Sigmoid colon (tissue), 4 donors: ENCODE measurements at regions not wholly inside any gene's neighbourhood (a gene's known extent, or its start where the extent isn't known, plus 50 kb on each side); places are given as distances from the start of the nearest gene placed in this dataset.

ENCODE experiments used
- EP300 ChIP-seq, 4 donors: sonication (generic); formaldehyde crosslinking; IDR thresholded peaks; one replicate each; pipeline ENCODE4 v1.6.1; 2017; ENCODE audit warnings: antibody characterized with exemption in 4 of 4
- POLR2A ChIP-seq, 2 donors: fragments of 450-650 bp; IDR thresholded peaks; one replicate each; pipeline ENCODE4 v1.6.1; 2016; ENCODE audit warnings: antibody characterized with exemption in 2 of 2, mild to moderate bottlenecking in 2 of 2, moderate library complexity in 2 of 2
- POLR2AphosphoS5 ChIP-seq, 4 donors: sonication (generic); formaldehyde crosslinking; IDR thresholded peaks; one replicate each; pipeline ENCODE4 v1.6.1; 2017; ENCODE audit warnings: antibody characterized with exemption in 4 of 4
- TF ChIP-seq, protein P1 (sequence below), 4 experiments: fragments of 450-650 bp in 3 of 4; fragments of 200-600 bp in 1 of 4; IDR thresholded peaks; one replicate each; pipeline ENCODE4 v1.5.1; 2016 to 2019; ENCODE audit warnings: antibody characterized with exemption in 4 of 4, mild to moderate bottlenecking in 3 of 4, moderate library complexity in 2 of 4

DNA sequence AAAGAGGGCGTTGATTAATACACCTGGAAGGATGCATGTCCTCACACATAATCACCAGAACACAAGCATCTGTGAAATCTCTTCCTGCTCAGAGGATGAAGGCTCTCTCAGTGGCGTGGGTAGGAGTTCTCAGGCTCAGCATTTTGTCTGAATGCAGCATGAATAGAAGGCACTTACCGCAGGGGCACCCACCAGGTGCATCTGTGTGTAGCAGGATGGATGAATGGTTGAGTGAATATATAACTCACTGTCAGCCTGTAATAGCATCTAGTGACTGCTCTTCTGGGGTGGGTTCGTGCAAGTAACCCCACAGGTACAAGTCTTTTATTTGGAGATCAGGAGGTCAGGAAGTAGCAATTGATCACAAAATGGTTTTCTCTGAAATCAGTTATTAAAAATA lies 143.0 kb downstream of the SQOR start:
- TF ChIP-seq, protein P1, sequence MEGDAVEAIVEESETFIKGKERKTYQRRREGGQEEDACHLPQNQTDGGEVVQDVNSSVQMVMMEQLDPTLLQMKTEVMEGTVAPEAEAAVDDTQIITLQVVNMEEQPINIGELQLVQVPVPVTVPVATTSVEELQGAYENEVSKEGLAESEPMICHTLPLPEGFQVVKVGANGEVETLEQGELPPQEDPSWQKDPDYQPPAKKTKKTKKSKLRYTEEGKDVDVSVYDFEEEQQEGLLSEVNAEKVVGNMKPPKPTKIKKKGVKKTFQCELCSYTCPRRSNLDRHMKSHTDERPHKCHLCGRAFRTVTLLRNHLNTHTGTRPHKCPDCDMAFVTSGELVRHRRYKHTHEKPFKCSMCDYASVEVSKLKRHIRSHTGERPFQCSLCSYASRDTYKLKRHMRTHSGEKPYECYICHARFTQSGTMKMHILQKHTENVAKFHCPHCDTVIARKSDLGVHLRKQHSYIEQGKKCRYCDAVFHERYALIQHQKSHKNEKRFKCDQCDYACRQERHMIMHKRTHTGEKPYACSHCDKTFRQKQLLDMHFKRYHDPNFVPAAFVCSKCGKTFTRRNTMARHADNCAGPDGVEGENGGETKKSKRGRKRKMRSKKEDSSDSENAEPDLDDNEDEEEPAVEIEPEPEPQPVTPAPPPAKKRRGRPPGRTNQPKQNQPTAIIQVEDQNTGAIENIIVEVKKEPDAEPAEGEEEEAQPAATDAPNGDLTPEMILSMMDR (IDR thresholded peaks at IDR 0.05), result no peak
- no peak for TF ChIP-seq POLR2A (IDR thresholded peaks at IDR 0.05)
- no peak for TF ChIP-seq POLR2AphosphoS5 (IDR thresholded peaks at IDR 0.05)
- no peak for TF ChIP-seq EP300 (IDR thresholded peaks at IDR 0.05)
